ENCODE measurements at regions not wholly inside any gene's neighbourhood (a gene's known extent, or its start where the extent isn't known, plus 50 kb on each side); places are given as distances from the start of the nearest gene placed in this dataset.

DNA sequence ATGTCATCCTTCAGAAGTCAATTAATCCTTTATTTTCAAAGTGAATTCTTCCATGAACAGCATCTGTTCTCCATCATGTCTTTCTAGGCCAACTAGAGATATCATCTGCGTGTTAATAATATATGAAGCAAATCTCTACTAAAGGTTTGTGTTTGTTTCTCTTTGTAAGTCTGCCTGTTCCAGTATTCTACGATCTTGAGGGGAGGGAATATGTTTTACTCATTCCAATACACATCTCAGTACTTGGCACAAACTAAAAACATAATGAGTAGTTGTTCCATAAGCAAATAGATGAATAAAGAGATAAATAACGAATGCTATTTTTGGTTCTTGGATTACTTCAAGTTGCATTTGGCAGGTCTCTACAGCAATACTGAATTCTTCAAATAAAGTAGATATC is 470.7 kb upstream of the GRIN3A start:
- Histone ChIP-seq H3K4me1 (no peaks in the 10 kb centered on the region), H3K9me3 (no peaks in the 10 kb centered on the region), H3K4me3 (no peak overlapping the region), H3K27me3 (no peaks in the 10 kb centered on the region), H3K36me3 (no peaks in the 10 kb centered on the region), H3K27ac (no peak overlapping the region)
- WGBS: 48% methylated on average over 3 of the region's 3 CpGs
- no peak for TF ChIP-seq EP300 (IDR thresholded peaks at IDR 0.05)
- TF ChIP-seq POLR2A (IDR thresholded peaks at IDR 0.05): no peak
- TF ChIP-seq, protein P1, sequence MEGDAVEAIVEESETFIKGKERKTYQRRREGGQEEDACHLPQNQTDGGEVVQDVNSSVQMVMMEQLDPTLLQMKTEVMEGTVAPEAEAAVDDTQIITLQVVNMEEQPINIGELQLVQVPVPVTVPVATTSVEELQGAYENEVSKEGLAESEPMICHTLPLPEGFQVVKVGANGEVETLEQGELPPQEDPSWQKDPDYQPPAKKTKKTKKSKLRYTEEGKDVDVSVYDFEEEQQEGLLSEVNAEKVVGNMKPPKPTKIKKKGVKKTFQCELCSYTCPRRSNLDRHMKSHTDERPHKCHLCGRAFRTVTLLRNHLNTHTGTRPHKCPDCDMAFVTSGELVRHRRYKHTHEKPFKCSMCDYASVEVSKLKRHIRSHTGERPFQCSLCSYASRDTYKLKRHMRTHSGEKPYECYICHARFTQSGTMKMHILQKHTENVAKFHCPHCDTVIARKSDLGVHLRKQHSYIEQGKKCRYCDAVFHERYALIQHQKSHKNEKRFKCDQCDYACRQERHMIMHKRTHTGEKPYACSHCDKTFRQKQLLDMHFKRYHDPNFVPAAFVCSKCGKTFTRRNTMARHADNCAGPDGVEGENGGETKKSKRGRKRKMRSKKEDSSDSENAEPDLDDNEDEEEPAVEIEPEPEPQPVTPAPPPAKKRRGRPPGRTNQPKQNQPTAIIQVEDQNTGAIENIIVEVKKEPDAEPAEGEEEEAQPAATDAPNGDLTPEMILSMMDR (IDR thresholded peaks at IDR 0.05): no peak
- no peak for TF ChIP-seq POLR2AphosphoS5 (IDR thresholded peaks at IDR 0.05)
- no peak for DNase-seq (ENCODE audit: low spot score in 2 of 2)

DNA sequence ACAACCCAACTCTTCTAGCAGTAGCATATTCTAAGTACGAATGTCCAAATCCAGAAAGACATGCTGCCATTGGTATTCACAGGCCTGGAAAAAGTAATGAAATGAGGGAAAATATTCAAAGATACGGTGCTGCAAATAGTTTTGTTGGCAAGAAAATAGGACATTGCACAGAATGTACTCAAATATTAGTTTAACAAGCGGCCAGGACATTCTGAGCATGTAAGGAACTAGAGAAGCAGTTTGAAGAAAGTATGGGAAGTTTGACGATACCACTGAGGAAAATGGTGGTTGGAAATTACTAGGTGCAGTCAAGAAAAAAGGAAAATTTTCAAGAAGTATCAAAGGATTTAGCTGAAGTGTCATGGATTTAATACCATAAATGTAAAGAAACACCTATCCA is 468.0 kb upstream of the GRIN3A start:
- Histone ChIP-seq H3K9me3 (no peaks in the 10 kb centered on the region), H3K4me1 (no peaks in the 10 kb centered on the region), H3K36me3 (no peaks in the 10 kb centered on the region), H3K27ac (no peak overlapping the region), H3K4me3 (no peak overlapping the region), H3K27me3 (no peaks in the 10 kb centered on the region)
- no peak for DNase-seq (ENCODE audit: low spot score in 2 of 2)
- TF ChIP-seq POLR2A (IDR thresholded peaks at IDR 0.05) (no peak), POLR2AphosphoS5 (IDR thresholded peaks at IDR 0.05) (no peak), EP300 (IDR thresholded peaks at IDR 0.05) (no peak)
- TF ChIP-seq, protein P1 (IDR thresholded peaks at IDR 0.05): no peak
- WGBS: 90% methylated on average over 4 of the region's 4 CpGs

DNA sequence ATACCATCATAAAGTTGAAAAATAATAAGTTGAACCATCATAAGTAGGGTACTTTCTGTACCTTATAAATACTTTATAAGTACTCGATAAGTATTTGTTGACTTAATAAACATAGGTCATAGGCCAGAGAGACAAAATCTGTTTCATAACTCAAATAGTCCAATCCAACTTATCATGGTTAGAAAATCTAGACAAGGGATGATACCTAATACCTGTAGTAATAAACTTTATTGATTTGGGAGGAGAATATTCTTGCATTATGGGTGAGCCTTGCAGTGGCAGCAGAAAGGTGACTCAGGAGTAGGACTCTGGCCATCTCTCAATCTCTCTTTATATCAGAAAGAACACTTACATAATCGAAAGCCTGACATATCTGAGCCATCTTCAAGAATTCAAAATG is 466.8 kb upstream of the GRIN3A start:
- no peak for TF ChIP-seq EP300 (IDR thresholded peaks at IDR 0.05)
- TF ChIP-seq, protein P1 (IDR thresholded peaks at IDR 0.05): no peak
- TF ChIP-seq POLR2AphosphoS5 (IDR thresholded peaks at IDR 0.05): no peak
- no peak for TF ChIP-seq POLR2A (IDR thresholded peaks at IDR 0.05)
- Histone ChIP-seq H3K4me1 (no peaks in the 10 kb centered on the region), H3K27me3 (no peaks in the 10 kb centered on the region), H3K9me3 (no peaks in the 10 kb centered on the region), H3K36me3 (no peaks in the 10 kb centered on the region), H3K27ac (no peak overlapping the region), H3K4me3 (no peak overlapping the region)
- 90% methylated on average over 2 of the region's 2 CpGs for WGBS
- DNase-seq (ENCODE audit: low spot score in 2 of 2): no peak

DNA sequence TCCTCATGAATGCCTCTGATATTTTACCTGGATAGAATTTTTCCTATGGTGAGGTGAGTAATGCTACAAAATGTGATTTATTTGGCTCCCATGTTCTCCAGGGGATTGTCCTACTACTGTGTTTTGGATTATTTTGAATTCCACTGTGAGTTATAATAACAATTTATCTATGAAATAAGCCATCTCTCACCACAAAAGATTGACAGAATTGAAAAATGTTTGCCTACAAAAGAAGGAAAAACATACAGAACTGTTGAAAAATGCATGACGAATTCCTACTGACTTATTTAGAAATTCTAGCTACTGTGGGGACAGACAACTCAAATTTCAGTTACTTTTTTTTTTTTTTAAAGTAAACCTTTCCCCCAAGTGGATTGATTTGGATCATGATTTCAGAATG is 463.7 kb upstream of the GRIN3A start:
- no peaks in the 10 kb centered on the region for H3K4me1 ChIP-seq
- H3K27ac ChIP-seq: no peak overlapping the region
- no peaks in the 10 kb centered on the region for H3K36me3 ChIP-seq
- no peak overlapping the region for H3K4me3 ChIP-seq
- no peaks in the 10 kb centered on the region for H3K9me3 ChIP-seq
- H3K27me3 ChIP-seq: no peaks in the 10 kb centered on the region
- no peak for DNase-seq (ENCODE audit: low spot score in 2 of 2)
- TF ChIP-seq POLR2A (IDR thresholded peaks at IDR 0.05) (no peak), EP300 (IDR thresholded peaks at IDR 0.05) (no peak), POLR2AphosphoS5 (IDR thresholded peaks at IDR 0.05) (no peak)
- TF ChIP-seq, protein P1 (IDR thresholded peaks at IDR 0.05): no peak
- WGBS: 62% methylated on average over 1 of the region's 1 CpG

DNA sequence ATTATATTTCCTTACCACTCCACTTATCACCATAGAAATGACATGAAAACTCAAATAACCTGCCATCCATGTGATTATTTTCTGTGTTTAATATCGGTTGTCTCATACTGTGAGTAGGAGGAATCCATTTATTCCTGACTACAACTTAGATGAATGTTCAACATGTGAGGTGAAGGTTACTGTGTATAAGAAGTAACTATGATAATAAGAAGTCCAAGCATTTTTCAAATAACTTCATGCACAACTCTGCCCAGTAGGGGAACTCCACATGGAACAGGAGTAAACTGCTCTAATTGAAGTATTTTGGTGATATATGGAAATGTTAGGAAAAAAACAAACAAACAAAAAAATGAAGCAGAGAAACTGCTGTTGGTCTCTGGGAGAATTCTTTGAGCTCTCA is 447.5 kb upstream of the GRIN3A start:
- Histone ChIP-seq H3K27me3 (no peaks in the 10 kb centered on the region), H3K9me3 (peaks cover 3% of the 10 kb centered on the region), H3K4me3 (no peak overlapping the region), H3K36me3 (no peaks in the 10 kb centered on the region), H3K27ac (no peak overlapping the region), H3K4me1 (no peaks in the 10 kb centered on the region)
- no peak for DNase-seq (ENCODE audit: low spot score in 2 of 2)
- WGBS: 53% methylated on average over 1 of the region's 1 CpG
- TF ChIP-seq POLR2A (IDR thresholded peaks at IDR 0.05): no peak
- TF ChIP-seq EP300 (IDR thresholded peaks at IDR 0.05): no peak
- TF ChIP-seq POLR2AphosphoS5 (IDR thresholded peaks at IDR 0.05): no peak
- TF ChIP-seq, protein P1 (IDR thresholded peaks at IDR 0.05): no peak
